ENCODE measurements at regions not wholly inside any gene's neighbourhood (a gene's known extent, or its start where the extent isn't known, plus 50 kb on each side); places are given as distances from the start of the nearest gene placed in this dataset.

DNA sequence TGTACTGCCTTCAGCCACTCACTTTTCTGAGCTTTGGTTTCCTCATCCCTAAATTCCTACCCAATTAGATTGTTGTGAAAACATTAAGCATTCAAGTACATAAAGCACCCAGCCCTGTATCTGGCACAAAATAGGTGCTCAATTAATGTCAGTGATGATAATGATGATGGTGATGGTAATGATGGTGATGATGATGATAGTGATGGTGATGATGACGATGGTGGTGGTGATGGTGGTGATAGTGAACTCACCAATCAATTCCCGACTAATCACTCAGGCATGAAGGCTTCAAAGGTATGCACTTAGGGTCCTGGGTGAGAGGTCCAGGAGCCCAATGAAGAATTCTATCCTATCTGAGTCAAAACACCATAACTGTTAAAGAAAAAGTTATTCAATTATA lies 383.5 kb downstream of the MATN1 start:
- Histone ChIP-seq H3K4me3 (no peak overlapping the region), H3K27me3 (replicated peaks in 1 of 7) (peaks cover 0 to 40% (median 20%) of the 10 kb centered on the region in 7 donors), H3K4me1 (no peaks in the 10 kb centered on the region), H3K9me3 (peaks cover 0 to 20% (median 6%) of the 10 kb centered on the region in 8 donors), H3K36me3 (no peaks in the 10 kb centered on the region), H3K27ac (no peak overlapping the region)
- no peak for DNase-seq
- intact Hi-C loops (cut with DNase I; ENCODE audit: low total_unique reads): no loop called here
- WGBS, 5 donors: 70 to 89% (median 77%) methylated on average over 2 of the region's 2 CpGs
- TF ChIP-seq POLR2A (IDR thresholded peaks at IDR 0.05): no peak
- TF ChIP-seq POLR2AphosphoS5 (IDR thresholded peaks at IDR 0.05): no peak
- TF ChIP-seq, protein P1, sequence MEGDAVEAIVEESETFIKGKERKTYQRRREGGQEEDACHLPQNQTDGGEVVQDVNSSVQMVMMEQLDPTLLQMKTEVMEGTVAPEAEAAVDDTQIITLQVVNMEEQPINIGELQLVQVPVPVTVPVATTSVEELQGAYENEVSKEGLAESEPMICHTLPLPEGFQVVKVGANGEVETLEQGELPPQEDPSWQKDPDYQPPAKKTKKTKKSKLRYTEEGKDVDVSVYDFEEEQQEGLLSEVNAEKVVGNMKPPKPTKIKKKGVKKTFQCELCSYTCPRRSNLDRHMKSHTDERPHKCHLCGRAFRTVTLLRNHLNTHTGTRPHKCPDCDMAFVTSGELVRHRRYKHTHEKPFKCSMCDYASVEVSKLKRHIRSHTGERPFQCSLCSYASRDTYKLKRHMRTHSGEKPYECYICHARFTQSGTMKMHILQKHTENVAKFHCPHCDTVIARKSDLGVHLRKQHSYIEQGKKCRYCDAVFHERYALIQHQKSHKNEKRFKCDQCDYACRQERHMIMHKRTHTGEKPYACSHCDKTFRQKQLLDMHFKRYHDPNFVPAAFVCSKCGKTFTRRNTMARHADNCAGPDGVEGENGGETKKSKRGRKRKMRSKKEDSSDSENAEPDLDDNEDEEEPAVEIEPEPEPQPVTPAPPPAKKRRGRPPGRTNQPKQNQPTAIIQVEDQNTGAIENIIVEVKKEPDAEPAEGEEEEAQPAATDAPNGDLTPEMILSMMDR (IDR thresholded peaks at IDR 0.05 in 8 of 11, conservative IDR thresholded peaks at IDR 0.05 in 3 of 11): no peak

DNA sequence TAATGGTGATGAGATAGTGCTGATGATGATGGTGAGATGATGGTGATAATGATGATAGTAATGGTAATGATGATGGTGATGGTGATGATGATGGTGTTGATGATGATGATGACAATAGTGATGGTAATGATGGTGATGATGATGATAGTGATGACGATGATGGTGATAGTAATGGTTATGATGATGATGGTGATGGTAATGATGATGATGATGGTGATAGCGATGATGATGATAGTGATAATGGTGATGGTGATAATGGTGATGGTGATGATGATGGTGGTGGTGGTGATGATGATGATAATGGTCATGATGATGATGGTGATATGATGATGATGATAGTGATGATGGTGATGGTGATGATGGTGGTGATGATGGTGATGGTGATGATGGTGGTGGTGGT lies 384.6 kb downstream of the MATN1 start:
- intact Hi-C loops (cut with DNase I; ENCODE audit: low total_unique reads): no loop called here
- H3K36me3 ChIP-seq: no peaks in the 10 kb centered on the region
- TF ChIP-seq POLR2A (IDR thresholded peaks at IDR 0.05) (no peak), POLR2AphosphoS5 (IDR thresholded peaks at IDR 0.05) (no peak)
- TF ChIP-seq, protein P1 (IDR thresholded peaks at IDR 0.05 in 8 of 11, conservative IDR thresholded peaks at IDR 0.05 in 3 of 11): no peak
- DNase-seq: no peak
- no peak overlapping the region for H3K27ac ChIP-seq
- WGBS, 5 donors: 91 to 97% (median 94%) methylated on average over 2 of the region's 2 CpGs
- no peak overlapping the region for H3K4me3 ChIP-seq
- H3K4me1 ChIP-seq: no peaks in the 10 kb centered on the region
- H3K27me3 ChIP-seq (replicated peaks in 1 of 7): peaks cover 0 to 29% (median 20%) of the 10 kb centered on the region in 7 donors
- peaks cover 0 to 11% (median 4%) of the 10 kb centered on the region in 8 donors for H3K9me3 ChIP-seq

DNA sequence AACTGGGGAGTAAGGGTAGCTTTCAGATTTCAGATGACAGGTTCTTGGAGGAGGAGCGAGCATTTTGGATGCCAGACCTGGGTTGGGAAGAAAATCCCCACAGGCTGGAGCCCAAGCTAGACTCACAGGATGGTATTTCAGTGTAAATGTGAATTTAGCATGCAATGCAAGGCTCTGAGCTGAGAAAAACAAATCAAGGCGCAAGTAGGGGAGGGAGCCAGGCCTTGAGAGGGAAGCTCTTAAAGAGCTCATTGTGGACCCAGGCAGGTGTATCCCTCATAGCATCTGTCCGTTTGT lies 386.1 kb downstream of the MATN1 start:
- intact Hi-C loops (cut with DNase I; ENCODE audit: low total_unique reads): no loop called here
- 59 to 77% (median 68%) methylated on average over 3 of the region's 3 CpGs for WGBS, 5 donors
- Histone ChIP-seq H3K27me3 (replicated peaks in 1 of 7) (peaks cover 0 to 14% (median 9%) of the 10 kb centered on the region in 7 donors), H3K4me1 (no peaks in the 10 kb centered on the region), H3K4me3 (no peak overlapping the region), H3K9me3 (no peaks in the 10 kb centered on the region), H3K27ac (no peak overlapping the region), H3K36me3 (no peaks in the 10 kb centered on the region)
- TF ChIP-seq, protein P1 (IDR thresholded peaks at IDR 0.05 in 8 of 11, conservative IDR thresholded peaks at IDR 0.05 in 3 of 11): no peak
- TF ChIP-seq POLR2A (IDR thresholded peaks at IDR 0.05) (no peak), POLR2AphosphoS5 (IDR thresholded peaks at IDR 0.05) (no peak)
- DNase-seq: no peak

DNA sequence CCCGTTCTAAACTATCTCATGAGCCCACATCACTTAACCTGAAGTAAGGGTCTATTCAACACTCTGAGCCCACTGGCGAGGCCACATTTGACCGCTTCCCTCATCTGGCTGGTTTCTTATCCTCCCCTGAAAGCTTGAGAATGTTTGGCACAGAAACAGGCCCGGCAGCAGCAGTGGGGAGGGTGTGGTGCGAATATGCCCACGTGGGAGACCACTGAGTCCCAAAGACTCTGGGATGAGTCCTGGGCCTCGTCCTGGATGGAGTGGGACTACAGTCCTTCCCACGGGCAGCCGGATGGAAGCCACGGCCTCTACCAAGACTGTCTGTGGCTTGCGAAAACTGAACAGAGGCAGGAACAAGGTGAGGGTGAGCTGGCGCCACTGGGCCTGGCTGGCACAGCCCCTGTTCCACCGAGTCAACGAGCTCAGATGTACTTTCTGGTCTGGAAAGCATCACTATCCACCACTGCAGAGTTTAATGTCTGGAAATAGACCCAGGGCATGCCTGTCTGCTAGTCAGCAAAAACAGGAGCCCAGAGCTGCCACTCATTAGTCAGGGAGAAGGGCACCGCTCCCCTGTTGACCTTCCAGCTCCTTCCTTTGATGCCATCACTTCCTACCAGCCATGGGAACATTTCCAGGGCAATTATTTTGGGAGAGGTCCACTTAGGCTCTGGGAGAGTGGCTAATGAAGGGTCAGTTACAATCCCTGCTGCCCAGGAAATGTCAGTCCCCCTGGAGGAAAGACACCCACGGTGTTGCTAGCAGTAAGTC lies 386.6 kb downstream of the MATN1 start:
- Histone ChIP-seq H3K27ac (no peak overlapping the region), H3K4me3 (no peak overlapping the region), H3K36me3 (no peaks in the 10 kb centered on the region), H3K9me3 (no peaks in the 10 kb centered on the region), H3K27me3 (replicated peaks in 1 of 7) (peaks cover 0 to 9% (median 4%) of the 10 kb centered on the region in 7 donors), H3K4me1 (no peaks in the 10 kb centered on the region)
- WGBS, 5 donors: 68 to 86% (median 73%) methylated on average over 16 of the region's 16 CpGs
- intact Hi-C loops (cut with DNase I; ENCODE audit: low total_unique reads): no loop called here
- no peak for TF ChIP-seq POLR2AphosphoS5 (IDR thresholded peaks at IDR 0.05)
- TF ChIP-seq, protein P1 (IDR thresholded peaks at IDR 0.05 in 8 of 11, conservative IDR thresholded peaks at IDR 0.05 in 3 of 11): no peak
- TF ChIP-seq POLR2A (IDR thresholded peaks at IDR 0.05): no peak
- no peak for DNase-seq

Data from spleen (tissue), 11 donors.